Fibroblast of skin of right quadriceps (primary cell): ENCODE measurements at regions not wholly inside any gene's neighbourhood (a gene's known extent, or its start where the extent isn't known, plus 50 kb on each side); places are given as distances from the start of the nearest gene placed in this dataset.

ENCODE experiments used
- DNase-seq: peaks from one replicate; pipeline ENCODE4 v3.0.0-alpha.2; 2013

DNA sequence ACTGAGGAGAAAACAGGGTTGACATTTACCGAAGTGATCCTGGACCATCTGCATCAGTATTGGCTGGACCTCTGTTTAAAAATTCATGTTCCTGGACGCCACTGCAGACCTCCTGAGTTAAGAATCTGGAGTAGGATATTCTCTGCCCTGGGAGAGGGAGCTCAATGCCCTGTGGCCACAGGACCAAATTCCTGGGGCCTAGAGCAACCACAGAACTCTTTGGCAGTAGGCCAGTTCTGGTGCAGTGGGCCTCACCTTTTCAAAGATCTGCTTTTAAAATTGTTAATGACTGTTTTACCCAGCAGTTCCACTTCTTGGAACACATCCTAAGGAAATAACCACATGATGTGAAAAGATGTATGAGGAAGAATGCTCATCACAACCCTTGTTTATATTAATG, 133.3 kb upstream of the ADPGK start:
- DNase-seq = peak; percentile 3

DNA sequence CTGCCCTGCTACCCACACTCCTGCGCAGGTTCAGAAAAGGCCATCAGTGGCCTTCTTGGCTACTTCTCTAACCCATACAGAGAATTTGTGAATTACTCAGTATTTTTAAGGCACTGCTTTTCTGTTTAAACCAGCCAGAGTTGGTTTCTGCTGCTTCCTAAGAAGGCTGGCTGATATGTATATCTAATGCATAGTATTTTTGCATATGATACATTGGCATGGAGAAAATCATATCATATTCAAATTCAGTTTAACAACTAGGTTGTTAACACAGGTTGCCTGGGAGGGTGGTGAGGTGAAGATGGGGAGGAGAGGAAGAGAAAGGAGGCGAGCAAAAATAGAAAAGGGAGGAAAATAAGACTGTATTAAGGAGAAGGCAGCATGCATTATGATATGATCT, 132.8 kb upstream of the ADPGK start:
- no peak for DNase-seq

DNA sequence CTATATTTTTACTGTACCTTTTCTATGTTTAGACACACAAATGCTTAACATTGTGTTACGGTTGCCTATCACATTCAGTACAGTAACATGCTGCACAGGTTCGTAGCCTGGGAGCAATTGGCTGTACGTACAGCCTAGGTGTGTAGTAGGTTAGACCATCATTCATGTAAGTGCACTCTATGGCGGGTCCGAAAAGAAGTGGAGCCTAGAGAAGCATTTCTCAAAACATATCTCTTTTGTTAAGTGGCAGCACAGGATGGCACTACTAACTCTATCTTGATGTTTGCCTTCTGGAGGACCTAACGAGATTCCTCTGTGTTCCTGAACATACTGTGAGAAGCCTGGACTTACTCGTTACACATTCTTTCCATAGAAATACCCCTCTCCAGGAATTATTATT, 132.3 kb upstream of the ADPGK start:
- DNase-seq = no peak

DNA sequence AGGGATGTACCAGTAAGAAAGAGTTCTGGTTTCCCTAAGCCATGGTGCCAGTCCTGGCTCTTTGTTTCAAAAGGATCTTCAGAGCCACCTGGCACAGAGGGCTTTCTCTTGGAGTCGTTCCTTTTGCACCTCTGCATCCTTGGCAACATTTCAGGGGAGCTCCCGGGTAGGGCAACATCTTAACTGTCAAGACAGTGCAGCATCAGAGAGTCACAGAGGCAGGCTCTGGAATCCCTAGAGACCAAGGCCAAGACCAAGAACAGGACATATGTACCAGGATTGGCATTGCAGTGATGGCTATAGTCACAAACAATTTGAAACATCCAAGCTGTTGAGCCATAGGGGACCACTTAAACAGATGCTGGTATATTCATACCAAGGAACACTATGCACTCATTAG, 129.4 kb upstream of the ADPGK start:
- no peak for DNase-seq

DNA sequence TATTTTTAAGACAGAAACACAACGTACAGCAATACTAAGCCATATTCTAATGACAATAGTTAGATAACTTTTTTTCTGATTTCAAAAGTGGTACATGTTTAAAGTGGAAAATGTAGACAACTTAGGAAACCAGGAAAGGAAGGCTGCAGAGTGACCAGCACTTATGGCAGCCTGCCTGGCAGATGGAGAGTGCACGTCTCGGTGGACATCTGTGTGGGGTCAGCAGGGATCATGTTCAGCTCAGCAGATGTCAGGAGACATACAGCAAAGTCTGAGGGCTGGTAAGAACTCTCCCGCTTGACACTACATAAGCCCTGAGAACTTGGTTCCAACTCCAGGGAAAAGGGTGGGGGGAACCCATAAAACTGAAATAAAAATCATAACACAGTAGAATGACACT, 128.6 kb upstream of the ADPGK start:
- DNase-seq = no peak

DNA sequence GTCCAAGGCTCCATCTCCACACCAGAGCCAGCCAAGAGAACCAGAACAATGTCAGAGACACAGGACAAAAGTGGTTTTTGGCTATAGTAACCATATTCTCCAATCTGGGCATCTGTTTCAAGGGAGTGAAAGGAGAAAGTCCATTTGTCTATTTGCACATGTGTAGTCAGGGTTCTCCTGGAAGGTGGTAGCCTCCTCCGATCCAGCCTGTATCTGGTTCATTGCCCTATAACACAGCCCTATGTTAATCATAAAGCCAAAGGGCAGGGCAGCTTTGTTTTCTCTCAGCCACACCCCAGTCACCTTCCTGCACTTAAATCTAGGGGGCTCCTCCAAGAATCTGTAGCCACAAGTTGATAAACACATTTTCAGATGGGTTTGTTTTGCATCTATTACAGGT, 128.1 kb upstream of the ADPGK start:
- DNase-seq = no peak

DNA sequence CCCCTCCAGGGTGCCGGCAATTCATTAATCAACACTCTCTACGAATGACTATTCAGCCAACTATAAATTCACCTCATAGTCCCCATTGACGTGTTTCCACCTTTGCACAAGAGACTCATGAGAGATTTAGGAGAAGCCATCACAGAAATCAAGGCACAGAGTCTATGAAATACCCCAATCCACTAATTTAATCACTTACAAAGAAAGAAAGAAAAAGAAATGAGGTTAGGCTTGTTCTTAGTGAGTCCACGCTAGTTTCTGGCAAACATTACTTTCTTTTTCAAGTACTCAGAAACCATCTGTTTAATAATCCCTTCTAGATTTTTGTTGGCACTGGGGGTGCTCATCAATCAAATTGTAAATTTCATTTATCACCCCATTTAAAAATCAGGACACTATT, 125.2 kb upstream of the ADPGK start:
- no peak for DNase-seq

DNA sequence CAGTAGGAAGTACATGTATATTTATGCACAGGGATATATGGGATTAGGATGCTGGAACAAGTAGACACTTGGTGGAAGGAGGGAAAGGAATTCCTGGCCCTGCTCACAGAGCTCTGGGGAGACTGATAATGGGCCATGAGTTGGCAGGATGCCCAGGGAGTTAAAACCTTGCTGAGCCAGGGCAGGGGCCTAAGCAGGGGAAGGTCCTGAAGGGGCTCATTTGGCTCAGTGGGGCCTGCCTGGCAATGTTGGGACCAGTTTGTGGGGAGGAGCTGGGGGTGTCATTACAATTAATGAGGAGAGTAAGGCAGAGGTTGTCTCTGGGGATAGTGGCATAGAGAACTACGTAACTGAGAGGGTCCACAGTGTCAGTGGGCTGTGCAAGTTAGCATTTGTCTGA, 124.2 kb upstream of the ADPGK start:
- DNase-seq = peak; percentile 8

DNA sequence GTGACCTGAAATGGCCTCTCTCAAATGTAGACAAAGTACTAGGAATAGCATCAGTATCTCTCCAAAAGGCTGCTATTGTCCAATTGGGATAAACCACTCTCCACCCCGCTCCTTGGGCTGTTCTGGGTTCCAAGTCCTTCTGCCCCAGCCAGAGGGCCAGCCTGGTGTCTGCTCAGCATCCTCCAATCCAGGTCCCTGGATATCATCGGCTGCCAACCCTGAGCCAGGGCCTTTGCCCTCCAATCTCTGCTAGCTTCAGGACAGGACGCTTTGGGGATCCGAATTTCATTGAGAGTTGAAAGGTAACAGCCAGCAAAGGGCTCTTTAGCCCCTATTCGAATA, 119.3 kb upstream of the ADPGK start:
- no peak for DNase-seq

DNA sequence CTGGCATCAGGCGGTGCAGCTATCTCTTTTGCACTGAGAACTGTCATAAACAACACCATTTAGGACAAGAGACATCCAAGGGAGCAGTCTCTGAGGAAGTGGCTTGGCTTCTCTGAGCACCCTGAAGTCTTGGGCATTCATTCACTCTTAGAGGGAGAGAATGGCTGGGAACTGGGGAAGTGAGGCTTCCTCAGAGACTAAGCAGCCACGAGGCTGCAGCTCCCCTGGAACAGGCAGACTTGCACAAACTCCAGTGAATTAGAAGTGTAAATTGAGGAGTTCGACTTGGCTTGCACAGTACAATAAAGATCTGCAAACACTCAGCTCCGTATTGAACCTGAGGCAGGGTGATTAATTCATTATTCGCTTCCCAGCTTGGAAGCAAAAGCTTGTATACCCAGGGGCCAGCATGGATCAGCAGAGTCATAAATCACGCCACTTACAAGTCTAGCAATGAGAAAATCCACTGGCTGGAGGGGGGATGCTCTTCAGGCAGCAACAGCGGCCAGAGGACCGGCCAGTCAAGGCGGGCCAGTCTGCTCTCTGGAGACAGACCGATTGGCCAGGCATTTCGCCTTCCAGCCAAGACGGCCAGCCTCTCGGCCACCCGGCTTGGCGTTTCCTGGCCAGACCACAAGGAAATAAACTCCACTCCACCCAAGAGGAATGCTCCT, 118.8 kb upstream of the ADPGK start:
- DNase-seq = peak; percentile 65

DNA sequence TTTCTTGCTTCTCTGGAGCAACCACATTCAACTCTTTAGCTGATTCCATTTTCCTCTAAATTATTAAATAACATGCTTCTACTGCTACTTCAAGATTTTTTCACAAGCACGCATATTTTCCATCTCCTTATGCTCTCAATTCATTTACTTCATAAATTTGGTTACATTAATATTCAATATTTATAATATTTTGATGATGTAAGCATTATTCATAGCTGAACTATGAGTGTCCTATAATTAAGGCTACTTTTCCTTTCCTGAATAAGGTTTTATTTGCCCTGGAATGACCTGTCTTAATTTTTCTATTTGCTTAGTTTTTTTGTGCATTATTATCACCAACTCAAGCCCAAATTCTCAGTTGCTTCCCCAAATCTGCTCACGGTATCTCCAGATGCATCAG, 109.4 kb upstream of the ADPGK start:
- no peak for DNase-seq

DNA sequence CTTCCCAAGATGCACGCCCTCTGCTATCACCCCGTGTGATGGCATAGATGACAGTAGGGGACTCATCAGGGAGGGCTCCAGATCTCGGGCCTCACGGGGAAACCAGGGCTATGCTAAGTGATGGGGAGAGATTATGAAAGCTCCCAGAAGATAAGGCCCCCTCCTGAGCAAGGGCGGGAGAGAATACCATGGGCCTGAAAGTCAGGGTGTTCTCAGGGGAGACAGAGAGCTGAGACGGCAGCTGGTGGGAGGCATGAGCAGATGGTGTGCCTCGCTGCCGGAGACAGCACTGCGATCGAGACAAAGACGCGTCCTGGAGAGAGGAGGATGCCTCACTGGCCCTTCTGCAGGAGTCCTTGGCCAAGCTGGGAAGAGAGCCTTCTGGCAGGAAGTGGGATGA, 106.5 kb upstream of the ADPGK start:
- DNase-seq = no peak

DNA sequence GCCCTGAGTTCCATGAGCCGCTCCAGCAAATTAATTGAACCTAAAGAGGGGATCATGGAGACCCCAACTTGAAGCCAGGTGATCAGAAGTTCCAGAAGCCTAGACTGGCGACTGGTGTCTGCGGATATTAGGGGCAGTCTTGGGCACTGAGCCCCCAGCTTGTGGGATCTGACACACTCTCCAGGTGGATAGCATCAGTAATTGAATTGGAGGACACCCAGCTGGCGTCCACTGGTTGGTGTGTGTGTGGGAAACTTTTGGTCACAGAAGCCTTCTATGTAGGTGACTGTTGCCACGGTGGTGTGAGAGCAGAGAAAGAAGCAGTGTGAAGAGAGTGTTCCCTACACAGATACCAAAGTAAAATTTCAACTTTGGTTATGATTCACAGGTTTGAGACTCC, 106.0 kb upstream of the ADPGK start:
- DNase-seq = no peak

DNA sequence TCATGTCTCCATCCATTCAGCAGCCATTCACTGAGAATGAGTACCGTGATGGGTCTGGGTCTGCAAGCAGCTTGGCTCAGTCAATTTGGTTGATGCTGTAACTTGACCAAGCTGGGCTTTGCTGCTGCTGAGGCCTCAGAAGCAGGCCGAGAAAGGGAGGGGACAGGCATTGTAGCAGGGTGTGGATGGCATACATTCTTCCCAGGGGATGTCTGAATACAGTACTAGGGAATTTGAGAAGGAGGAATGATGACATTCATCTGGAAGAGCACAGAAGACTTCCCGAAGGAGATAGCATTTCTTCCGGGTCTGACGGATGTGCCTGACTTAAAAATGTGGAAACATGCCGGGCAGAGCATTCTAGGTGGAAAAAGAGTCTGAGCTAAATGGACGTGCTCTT, 105.3 kb upstream of the ADPGK start:
- DNase-seq = no peak

DNA sequence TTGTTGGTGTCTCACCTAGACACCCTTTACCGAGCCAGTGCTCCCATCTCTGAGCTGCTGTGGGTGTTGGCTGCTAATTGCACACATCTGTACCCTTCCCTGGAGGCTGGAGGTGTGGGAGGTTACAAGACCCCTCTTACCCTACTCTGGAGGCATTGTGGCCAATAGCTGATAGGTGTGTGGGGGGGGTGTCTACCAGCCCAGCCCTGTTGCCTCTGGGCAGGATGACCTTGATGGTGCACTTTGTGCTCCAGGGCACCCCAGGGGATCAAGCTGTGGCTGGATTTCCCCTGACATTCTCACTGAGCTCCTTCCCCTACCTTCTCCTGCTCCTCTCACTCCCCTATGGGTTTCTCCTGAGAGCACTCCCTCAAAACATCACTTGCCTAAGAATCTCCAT, 104.7 kb upstream of the ADPGK start:
- no peak for DNase-seq

DNA sequence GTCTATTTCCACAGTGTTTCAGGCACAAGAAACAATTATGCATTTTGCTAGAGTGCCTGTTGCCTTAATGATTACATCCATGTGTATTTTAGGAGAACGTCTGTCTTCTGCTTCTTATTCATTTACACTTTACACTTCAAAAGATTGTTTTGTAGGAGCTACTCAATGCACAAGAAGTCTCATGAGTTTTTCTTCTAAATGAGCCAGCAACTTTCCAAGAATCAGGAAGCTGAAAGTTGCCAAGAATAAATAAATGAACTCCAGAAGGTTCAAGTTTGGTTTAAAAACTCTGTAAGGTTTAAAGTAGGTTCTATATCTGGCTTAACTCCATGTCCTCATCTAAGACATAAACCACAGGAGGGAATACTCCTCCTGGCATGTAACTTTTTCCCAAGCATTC, 103.8 kb upstream of the ADPGK start:
- DNase-seq = no peak

DNA sequence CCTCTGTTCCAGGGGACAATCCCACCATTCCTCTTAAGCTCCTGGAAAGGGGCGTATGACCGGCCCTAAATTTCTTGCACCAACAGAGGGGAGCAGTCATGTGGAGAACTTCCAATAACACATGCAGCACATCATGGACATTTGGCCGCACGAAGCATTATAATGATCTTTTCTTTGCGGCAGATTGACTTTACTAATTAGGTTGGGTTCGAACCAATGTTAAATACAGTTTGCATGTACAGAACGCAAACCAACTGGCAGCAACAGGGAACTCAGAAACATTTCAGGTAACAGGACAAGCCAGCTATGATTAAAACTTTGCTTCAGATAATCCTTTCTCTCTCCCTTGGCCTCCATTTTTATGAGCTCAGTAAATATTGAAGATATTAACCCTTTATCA, 100.8 kb upstream of the ADPGK start:
- no peak for DNase-seq

DNA sequence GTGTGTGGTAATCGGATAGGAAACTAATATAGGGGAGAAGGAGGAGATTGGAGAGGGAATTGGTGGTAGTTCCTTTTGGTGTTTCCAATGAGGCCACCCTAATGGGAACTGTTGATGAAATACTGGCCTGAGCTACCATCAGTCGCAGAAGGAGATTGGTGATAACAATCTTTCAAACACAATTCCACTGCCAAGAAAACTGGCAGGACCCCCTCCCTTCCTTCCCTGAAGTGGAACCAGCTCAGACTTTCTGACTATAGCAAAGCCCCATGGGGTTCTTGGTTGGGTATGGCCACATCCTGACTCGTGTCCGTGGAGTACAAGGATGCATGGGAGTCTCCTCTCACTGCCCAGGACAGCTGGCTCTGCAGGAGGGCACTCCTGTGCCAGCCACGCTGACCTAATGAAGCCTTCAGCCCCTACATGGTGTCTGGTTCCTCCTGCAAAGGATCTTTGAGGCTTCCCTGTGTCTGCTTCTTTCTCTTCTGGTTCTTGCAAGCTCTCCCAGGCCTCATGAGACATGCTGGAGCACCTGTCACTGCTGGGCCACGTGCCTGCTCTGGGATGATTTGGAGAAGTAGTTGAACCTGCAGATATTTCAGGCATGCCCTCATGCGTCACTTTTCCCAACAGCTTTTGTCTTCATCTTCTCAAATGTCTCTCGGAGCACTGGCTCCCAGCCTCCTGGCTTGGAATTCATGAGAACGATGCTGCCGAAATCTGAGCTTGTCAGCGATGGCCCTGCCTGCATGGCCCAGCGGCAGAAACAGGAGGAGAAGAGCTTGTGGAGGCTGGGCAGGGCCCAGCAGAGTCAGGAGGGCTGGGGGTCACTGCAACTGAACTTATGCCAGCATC, 90.0 kb upstream of the ADPGK start:
- DNase-seq = no peak

DNA sequence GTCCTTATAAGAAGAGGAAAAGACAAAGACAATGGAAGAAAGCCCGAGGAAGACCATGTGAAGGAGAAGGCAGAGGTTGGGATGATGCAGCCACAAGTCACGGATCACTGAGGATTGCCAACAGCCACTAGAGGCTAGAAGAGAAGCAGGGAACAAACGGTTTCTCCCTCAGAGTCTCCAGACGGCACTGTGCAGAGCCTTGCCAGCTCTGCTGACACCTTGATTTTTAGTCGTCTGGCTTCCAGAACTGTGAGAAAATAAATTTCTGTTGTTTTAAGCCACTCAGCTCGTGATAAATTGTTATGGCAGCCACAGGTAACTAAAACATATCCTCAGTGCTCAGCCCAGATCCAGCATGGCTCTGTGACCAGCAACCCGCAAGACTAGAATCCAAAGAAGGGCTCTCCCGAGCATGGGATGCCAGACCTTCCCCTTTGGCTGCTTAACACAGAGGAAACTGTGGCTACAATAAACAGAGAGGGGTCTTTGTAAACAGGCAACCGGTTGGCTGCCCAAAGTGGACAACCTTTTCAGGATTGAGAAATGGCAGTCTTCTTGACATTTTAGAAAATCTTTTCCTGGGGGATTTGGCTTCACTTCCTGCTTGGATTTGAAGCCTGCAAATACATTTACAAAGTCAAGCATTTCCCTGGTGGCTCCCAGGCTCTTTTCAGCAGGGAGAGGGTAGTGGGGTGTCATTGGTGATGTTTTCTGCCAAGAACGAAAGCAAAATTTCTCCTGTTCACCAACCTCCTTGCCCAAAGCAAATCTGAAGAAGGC, 88.7 kb upstream of the ADPGK start:
- no peak for DNase-seq

DNA sequence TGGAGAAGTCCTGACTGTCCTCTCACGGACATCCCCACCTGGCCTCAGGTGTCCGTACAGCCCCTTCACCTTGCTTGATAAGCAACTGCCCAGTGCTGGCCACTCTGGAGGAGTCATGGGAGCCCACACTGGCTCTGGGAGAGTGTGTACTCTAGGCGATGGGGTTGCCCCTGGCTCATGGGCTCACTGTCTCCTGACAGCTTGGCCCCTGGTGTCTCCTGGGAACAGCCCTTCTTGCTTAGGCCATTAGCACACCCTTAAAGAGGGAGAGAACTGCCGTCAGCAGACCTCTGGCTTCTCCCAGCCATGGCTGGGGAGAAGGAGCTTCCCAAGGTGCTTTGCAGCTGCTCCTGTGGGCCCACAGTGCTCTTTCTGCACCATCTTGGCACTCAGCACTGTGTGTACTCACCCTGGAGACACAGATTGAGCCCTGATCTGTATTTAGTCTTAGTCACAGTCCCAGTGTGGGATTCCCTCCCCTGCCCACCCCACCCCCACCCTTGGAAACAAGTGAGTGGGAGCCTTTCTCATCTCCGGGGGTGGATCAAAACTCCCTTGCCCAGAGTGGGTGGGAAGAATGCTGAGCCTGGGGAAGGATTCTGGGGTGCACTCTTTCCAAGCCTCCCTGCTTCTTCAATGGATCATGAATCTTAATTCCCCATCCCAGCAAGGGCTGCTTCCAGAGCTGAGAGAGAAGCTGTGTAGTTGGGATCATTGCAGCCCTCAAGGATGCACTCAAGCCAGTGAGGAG, 83.5 kb upstream of the ADPGK start:
- DNase-seq = no peak

DNA sequence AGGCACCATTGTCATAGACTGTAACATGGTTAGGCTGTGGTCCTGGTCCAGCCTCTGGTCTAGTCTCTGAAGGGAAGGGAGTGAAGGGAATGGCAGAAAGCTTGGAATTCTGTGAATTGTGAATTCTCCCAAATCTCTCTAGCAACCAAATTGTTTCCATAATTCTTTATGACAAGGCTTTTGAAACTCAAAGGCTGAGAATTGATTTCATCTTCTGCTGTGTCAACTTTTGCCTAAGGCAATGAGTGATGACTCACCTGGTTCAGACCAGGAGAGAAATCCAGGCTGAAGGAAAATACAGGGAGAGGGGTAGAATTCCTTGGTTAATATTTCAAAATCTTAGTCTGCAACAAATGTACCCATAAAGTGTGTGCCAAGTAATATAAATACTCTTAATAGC, 82.6 kb upstream of the ADPGK start:
- DNase-seq = no peak

DNA sequence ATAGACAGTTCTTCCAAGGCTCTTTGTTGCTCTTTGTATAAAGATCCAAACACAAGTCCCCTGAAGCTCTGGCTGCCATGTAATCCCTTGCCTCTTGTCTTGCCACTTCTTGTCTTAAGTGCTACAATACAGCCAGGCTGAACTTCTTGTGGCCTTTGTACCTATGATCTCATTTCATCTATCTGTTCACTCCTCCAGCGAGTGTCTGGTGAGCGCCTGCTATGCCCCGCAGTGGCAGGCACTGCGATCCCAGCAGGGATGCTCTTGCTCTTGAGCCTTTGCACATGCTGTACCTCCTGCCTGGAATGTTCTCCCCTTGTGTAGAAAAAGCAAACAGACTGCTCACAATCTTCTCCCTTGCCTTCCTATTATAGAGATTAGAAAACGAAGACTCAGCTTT, 81.9 kb upstream of the ADPGK start:
- no peak for DNase-seq

DNA sequence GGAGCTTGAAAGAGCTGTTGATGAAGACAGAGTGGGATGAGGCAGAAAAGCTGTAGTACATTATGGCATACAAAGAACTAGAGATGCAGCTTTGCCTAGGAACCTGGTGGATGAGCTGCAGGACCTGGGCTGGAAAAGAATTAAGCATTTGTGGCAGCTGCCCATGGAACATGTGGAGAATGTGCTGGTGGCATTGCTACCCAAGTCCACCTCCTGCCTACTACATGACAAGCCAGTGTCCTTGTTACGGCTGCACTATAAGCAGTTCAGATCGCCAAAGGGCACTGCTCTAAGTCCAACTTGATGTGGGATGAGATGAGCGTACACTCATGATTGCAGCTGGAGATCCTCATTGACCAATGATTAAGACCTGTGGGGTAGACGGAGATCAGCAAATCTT, 81.1 kb upstream of the ADPGK start:
- no peak for DNase-seq
